Activated naive CD8-positive, alpha-beta T cell treated with anti-CD3 and anti-CD28 coated beads, Interleukin-2, amount 10 ng/mL, durations not matched to agents 7 days and 5 days (primary cell): ENCODE measurements at regions not wholly inside any gene's neighbourhood (a gene's known extent, or its start where the extent isn't known, plus 50 kb on each side); places are given as distances from the start of the nearest gene placed in this dataset.

Source experiments
- ATAC-seq: fragments of 150-1000 bp; cut with Tn5 transposase; one replicate; pipeline ENCODE4 v1.10.0; 2021; ENCODE audit warnings: low read depth, moderate library complexity
- POLR2A ChIA-PET: fragments of 350-600 bp; sonication (Branson Sonifier 250); formaldehyde crosslinking; loops from one replicate; lab custom pipeline; 2021; ENCODE audit warnings: antibody characterized with exemption; lab: Charles Lee
- DNase-seq: peaks from one replicate; pipeline ENCODE4 v3.0.0; 2021
- H3K27ac Mint-ChIP-seq: one replicate; pipeline ENCODE4 v1.8.0; 2022; ENCODE audit warnings: mild to moderate bottlenecking, mixed read lengths
- H3K27me3 Mint-ChIP-seq: one replicate; pipeline ENCODE4 v1.8.0; 2022; ENCODE audit warnings: mild to moderate bottlenecking, moderate library complexity, mixed read lengths
- H3K36me3 Mint-ChIP-seq: one replicate; pipeline ENCODE4 v1.8.0; 2021; ENCODE audit warnings: mild to moderate bottlenecking, mixed read lengths
- H3K4me1 Mint-ChIP-seq: one replicate; pipeline ENCODE4 v1.8.0; 2021; ENCODE audit warnings: mixed read lengths
- H3K4me3 Mint-ChIP-seq: one replicate; pipeline ENCODE4 v1.8.0; 2022; ENCODE audit warnings: mild to moderate bottlenecking, moderate library complexity, mixed read lengths
- H3K9me3 Mint-ChIP-seq: one replicate; pipeline ENCODE4 v1.8.0; 2021; ENCODE audit warnings: mixed read lengths

- Mint-ChIP-seq H3K4me1 (no peaks in the 10 kb centered on the region), H3K27me3 (no peaks in the 10 kb centered on the region), H3K27ac (no peak overlapping the region), H3K4me3 (no peak overlapping the region), H3K36me3 (no peaks in the 10 kb centered on the region), H3K9me3 (no peaks in the 10 kb centered on the region)
- DNase-seq (no peak), ATAC-seq (no peak)
- POLR2A ChIA-PET: no interaction called here
These were observed 87.0 kb upstream of the GATA6 start for GRCh38 chr18:22082408-22082807.

GRCh38 chr18:22084547-22084946 lies 84.8 kb upstream of the GATA6 start:
- Mint-ChIP-seq H3K9me3 (no peaks in the 10 kb centered on the region), H3K27me3 (peaks cover 2% of the 10 kb centered on the region), H3K36me3 (no peaks in the 10 kb centered on the region), H3K4me1 (no peaks in the 10 kb centered on the region), H3K4me3 (no peak overlapping the region), H3K27ac (no peak overlapping the region)
- POLR2A ChIA-PET: no interaction called here
- ATAC-seq (no peak), DNase-seq (no peak)

- H3K27me3 Mint-ChIP-seq: peaks cover 2% of the 10 kb centered on the region
- H3K4me1 Mint-ChIP-seq: no peaks in the 10 kb centered on the region
- DNase-seq: no peak
- H3K4me3 Mint-ChIP-seq: no peak overlapping the region
- POLR2A ChIA-PET: no interaction called here
- no peaks in the 10 kb centered on the region for H3K36me3 Mint-ChIP-seq
- H3K9me3 Mint-ChIP-seq: no peaks in the 10 kb centered on the region
- H3K27ac Mint-ChIP-seq: no peak overlapping the region
- ATAC-seq: no peak
These were observed 82.4 kb upstream of the GATA6 start for GRCh38 chr18:22086973-22087372.

GRCh38 chr18:22088029-22088428 lies 81.4 kb upstream of the GATA6 start:
- Mint-ChIP-seq H3K9me3 (no peaks in the 10 kb centered on the region), H3K27me3 (peaks cover 2% of the 10 kb centered on the region), H3K27ac (no peak overlapping the region), H3K36me3 (no peaks in the 10 kb centered on the region), H3K4me3 (no peak overlapping the region), H3K4me1 (no peaks in the 10 kb centered on the region)
- DNase-seq: no peak
- no peak for ATAC-seq
- POLR2A ChIA-PET: no interaction called here

- DNase-seq: no peak
- POLR2A ChIA-PET: no interaction called here
- H3K4me1 Mint-ChIP-seq: no peaks in the 10 kb centered on the region
- no peaks in the 10 kb centered on the region for H3K36me3 Mint-ChIP-seq
- no peaks in the 10 kb centered on the region for H3K9me3 Mint-ChIP-seq
- no peak overlapping the region for H3K4me3 Mint-ChIP-seq
- peaks cover 4% of the 10 kb centered on the region for H3K27me3 Mint-ChIP-seq
- no peak for ATAC-seq
- H3K27ac Mint-ChIP-seq: no peak overlapping the region
These were observed 80.3 kb upstream of the GATA6 start for GRCh38 chr18:22088996-22089640.

- peaks cover 9% of the 10 kb centered on the region for H3K27me3 Mint-ChIP-seq
- H3K4me3 Mint-ChIP-seq: no peak overlapping the region
These were observed 78.0 kb upstream of the GATA6 start for GRCh38 chr18:22091341-22091740.

GRCh38 chr18:22093731-22094357 lies 75.5 kb upstream of the GATA6 start:
- no peaks in the 10 kb centered on the region for H3K4me1 Mint-ChIP-seq
- no peak overlapping the region for H3K4me3 Mint-ChIP-seq
- POLR2A ChIA-PET: no interaction called here
- peaks cover 6% of the 10 kb centered on the region for H3K27me3 Mint-ChIP-seq
- ATAC-seq (no peak), DNase-seq (no peak)
- no peaks in the 10 kb centered on the region for H3K36me3 Mint-ChIP-seq
- H3K9me3 Mint-ChIP-seq: no peaks in the 10 kb centered on the region
- H3K27ac Mint-ChIP-seq: no peak overlapping the region

More at GRCh38 chr18:22091341-22091740, 78.0 kb upstream of the GATA6 start:
- Mint-ChIP-seq H3K27ac (no peak overlapping the region), H3K9me3 (no peaks in the 10 kb centered on the region), H3K36me3 (no peaks in the 10 kb centered on the region), H3K4me1 (no peaks in the 10 kb centered on the region)
- no peak for DNase-seq
- ATAC-seq: no peak
- POLR2A ChIA-PET: no interaction called here

GRCh38 chr18:22094358-22094734 lies 75.0 kb upstream of the GATA6 start:
- Mint-ChIP-seq H3K36me3 (no peaks in the 10 kb centered on the region), H3K27me3 (peaks cover 6% of the 10 kb centered on the region), H3K4me1 (no peaks in the 10 kb centered on the region), H3K9me3 (no peaks in the 10 kb centered on the region), H3K4me3 (no peak overlapping the region), H3K27ac (no peak overlapping the region)
- no peak for ATAC-seq
- no peak for DNase-seq
- POLR2A ChIA-PET: no interaction called here

- Mint-ChIP-seq H3K27ac (no peak overlapping the region), H3K4me3 (no peak overlapping the region), H3K36me3 (no peaks in the 10 kb centered on the region), H3K27me3 (peaks cover 6% of the 10 kb centered on the region), H3K9me3 (no peaks in the 10 kb centered on the region), H3K4me1 (no peaks in the 10 kb centered on the region)
- ATAC-seq: no peak
- DNase-seq: no peak
- POLR2A ChIA-PET: no interaction called here
These were observed 70.8 kb upstream of the GATA6 start for GRCh38 chr18:22098563-22098989.

- Mint-ChIP-seq H3K4me1 (no peaks in the 10 kb centered on the region), H3K27ac (no peak overlapping the region), H3K27me3 (no peaks in the 10 kb centered on the region), H3K9me3 (no peaks in the 10 kb centered on the region), H3K4me3 (no peak overlapping the region), H3K36me3 (no peaks in the 10 kb centered on the region)
- POLR2A ChIA-PET: no interaction called here
- no peak for DNase-seq
- no peak for ATAC-seq
These were observed 69.5 kb upstream of the GATA6 start for GRCh38 chr18:22099925-22100324.

GRCh38 chr18:22101731-22102130 lies 67.7 kb upstream of the GATA6 start:
- Mint-ChIP-seq H3K36me3 (no peaks in the 10 kb centered on the region), H3K27ac (no peak overlapping the region), H3K4me3 (no peak overlapping the region), H3K4me1 (no peaks in the 10 kb centered on the region), H3K27me3 (no peaks in the 10 kb centered on the region), H3K9me3 (peaks cover 4% of the 10 kb centered on the region)
- POLR2A ChIA-PET: no interaction called here
- no peak for DNase-seq
- no peak for ATAC-seq

- Mint-ChIP-seq H3K36me3 (no peaks in the 10 kb centered on the region), H3K27ac (no peak overlapping the region), H3K9me3 (peaks cover 4% of the 10 kb centered on the region), H3K27me3 (no peaks in the 10 kb centered on the region), H3K4me1 (no peaks in the 10 kb centered on the region), H3K4me3 (no peak overlapping the region)
- ATAC-seq: no peak
- DNase-seq: no peak
- POLR2A ChIA-PET: no interaction called here
These were observed 66.3 kb upstream of the GATA6 start for GRCh38 chr18:22102953-22103646.

GRCh38 chr18:22103647-22104031 lies 65.8 kb upstream of the GATA6 start:
- no peak for DNase-seq
- Mint-ChIP-seq H3K4me1 (no peaks in the 10 kb centered on the region), H3K27ac (no peak overlapping the region), H3K36me3 (no peaks in the 10 kb centered on the region), H3K27me3 (no peaks in the 10 kb centered on the region), H3K9me3 (peaks cover 4% of the 10 kb centered on the region), H3K4me3 (no peak overlapping the region)
- no peak for ATAC-seq
- POLR2A ChIA-PET: no interaction called here
